Heart left ventricle (tissue), 13 donors: ENCODE measurements at regions not wholly inside any gene's neighbourhood (a gene's known extent, or its start where the extent isn't known, plus 50 kb on each side); places are given as distances from the start of the nearest gene placed in this dataset.
"Not testable (repeated sequence)": the region's sequence is repeated elsewhere in the genome, so short reads cannot be mapped to it uniquely, and the experiment has no call there.

Experiments used
- POLR2A ChIP-seq, 2 donors: fragments of 450-650 bp; IDR thresholded peaks; one replicate each; pipeline ENCODE4 v1.6.1; 2017; ENCODE audit warnings: antibody characterized with exemption in 2 of 2, mild to moderate bottlenecking in 2 of 2, moderate library complexity in 2 of 2
- TF ChIP-seq, protein P1 (sequence below), 12 donors: fragments of 200-600 bp; sonication (generic) in 4 of 12; IDR thresholded peaks; one replicate each; pipeline versions ENCODE4 v1.5.0 to v1.8.0; 2018 to 2022; ENCODE audit warnings: antibody characterized with exemption in 12 of 12, mild to moderate bottlenecking in 5 of 12
- donor health status: ischemic (EF 13 %, LVEDD 7.1; RV severe dilation, severe dysfunction).
- donor health status: DM: no; HTN: yes; CAD: no.
- donor health status: DM: no; HTN: no; CAD: no.
- donor health status: ischemic (EF 25% LVEDD 6.9; RV normal size, moderate dysfunction).
- donor health status: ischemic (EF 25% LVEDD 5.7; RV mildly dilated, moderate dysfunction).
- donor health status: ischemic (EF 35%, LVEDD 5.7; RV mildly dilated, moderate dysfunction).
- donor health status: nonischemic (EF 11% LVEDD 7.7; RV severe dilation, severe dysfunction).
- donor health status: DM: yes; HTN: yes; CAD: no.
- donor health status: PGD.
- donor health status: ischemic (EF 29% LVEDD 5.4; RV normal size, mild dysfunction).
- donor health status: nonischemic (EF 23%, LVEDD 6.1; RV moderate dilation, normal function).

DNA sequence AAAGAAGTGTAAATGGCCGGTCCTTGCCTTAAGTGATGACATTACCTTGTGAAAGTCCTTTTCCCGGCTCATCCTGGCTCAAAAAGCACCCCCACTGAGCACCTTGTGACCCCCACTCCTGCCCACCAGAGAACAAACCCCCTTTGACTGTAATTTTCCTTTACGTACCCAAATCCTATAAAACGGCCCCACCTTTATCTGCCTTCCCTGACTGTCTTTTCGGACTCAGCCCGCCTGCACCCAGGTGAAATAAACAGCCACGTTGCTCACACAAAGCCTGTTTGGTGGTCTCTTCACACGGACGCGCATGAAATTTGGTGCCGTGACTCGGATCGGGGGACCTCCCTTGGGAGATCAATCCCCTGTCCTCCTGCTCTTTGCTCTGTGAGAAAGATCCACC, 112.4 kb downstream of the NPY start:
- not testable (repeated sequence) for TF ChIP-seq POLR2A (IDR thresholded peaks at IDR 0.05)
- TF ChIP-seq, protein P1, sequence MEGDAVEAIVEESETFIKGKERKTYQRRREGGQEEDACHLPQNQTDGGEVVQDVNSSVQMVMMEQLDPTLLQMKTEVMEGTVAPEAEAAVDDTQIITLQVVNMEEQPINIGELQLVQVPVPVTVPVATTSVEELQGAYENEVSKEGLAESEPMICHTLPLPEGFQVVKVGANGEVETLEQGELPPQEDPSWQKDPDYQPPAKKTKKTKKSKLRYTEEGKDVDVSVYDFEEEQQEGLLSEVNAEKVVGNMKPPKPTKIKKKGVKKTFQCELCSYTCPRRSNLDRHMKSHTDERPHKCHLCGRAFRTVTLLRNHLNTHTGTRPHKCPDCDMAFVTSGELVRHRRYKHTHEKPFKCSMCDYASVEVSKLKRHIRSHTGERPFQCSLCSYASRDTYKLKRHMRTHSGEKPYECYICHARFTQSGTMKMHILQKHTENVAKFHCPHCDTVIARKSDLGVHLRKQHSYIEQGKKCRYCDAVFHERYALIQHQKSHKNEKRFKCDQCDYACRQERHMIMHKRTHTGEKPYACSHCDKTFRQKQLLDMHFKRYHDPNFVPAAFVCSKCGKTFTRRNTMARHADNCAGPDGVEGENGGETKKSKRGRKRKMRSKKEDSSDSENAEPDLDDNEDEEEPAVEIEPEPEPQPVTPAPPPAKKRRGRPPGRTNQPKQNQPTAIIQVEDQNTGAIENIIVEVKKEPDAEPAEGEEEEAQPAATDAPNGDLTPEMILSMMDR (IDR thresholded peaks at IDR 0.05), result not testable (repeated sequence)
